Mesothelial cell of epicardium (in vitro differentiated cells): ENCODE measurements at regions not wholly inside any gene's neighbourhood (a gene's known extent, or its start where the extent isn't known, plus 50 kb on each side); places are given as distances from the start of the nearest gene placed in this dataset.

Experiments
- DNase-seq, 2 experiments: peaks; one replicate each; pipeline ENCODE4 v3.0.0; 2021; ENCODE audit warnings: low spot score in 2 of 2; ENCODE audit not compliant: unreplicated experiment in 2 of 2
- H3K27ac Mint-ChIP-seq: 2 replicates; pipeline ENCODE4 v1.8.0; 2021; ENCODE audit warnings: mixed read lengths
- H3K27me3 Mint-ChIP-seq: 2 replicates; pipeline ENCODE4 v1.8.0; 2021; ENCODE audit warnings: low read depth, mixed read lengths
- H3K36me3 Mint-ChIP-seq: 2 replicates; pipeline ENCODE4 v1.8.0; 2021; ENCODE audit warnings: mixed read lengths
- H3K4me1 Mint-ChIP-seq: 2 replicates; pipeline ENCODE4 v1.8.0; 2021; ENCODE audit warnings: mixed read lengths
- H3K4me3 Mint-ChIP-seq: 2 replicates; pipeline ENCODE4 v1.8.0; 2021; ENCODE audit warnings: mild to moderate bottlenecking, moderate library complexity, mixed read lengths
- H3K9me3 Mint-ChIP-seq: 2 replicates; pipeline ENCODE4 v1.8.0; 2021; ENCODE audit warnings: mixed read lengths
- CTCF ChIP-seq: fragments of 200-600 bp; sonication (generic); IDR thresholded peaks from one replicate; pipeline ENCODE4 v1.5.0; 2021; ENCODE audit warnings: antibody characterized with exemption; ENCODE audit not compliant: unreplicated experiment

GRCh38 chr6:146965110-146965689, 239.0 kb upstream of the STXBP5 start:
- Mint-ChIP-seq H3K9me3 (peaks cover 29% of the 10 kb centered on the region), H3K27ac (no peak overlapping the region), H3K27me3 (no peaks in the 10 kb centered on the region), H3K36me3 (peaks cover 15% of the 10 kb centered on the region), H3K4me3 (no peak overlapping the region), H3K4me1 (peaks cover 23% of the 10 kb centered on the region)
- DNase-seq, result no peak
- TF ChIP-seq CTCF, result no peak

- Mint-ChIP-seq H3K27me3 (no peaks in the 10 kb centered on the region), H3K4me3 (no peak overlapping the region), H3K9me3 (peaks cover 29% of the 10 kb centered on the region), H3K36me3 (peaks cover 15% of the 10 kb centered on the region), H3K4me1 (peaks cover 6% of the 10 kb centered on the region), H3K27ac (no peak overlapping the region)
- no peak for TF ChIP-seq CTCF
- DNase-seq, result no peak
Observed at GRCh38 chr6:146968041-146968760, 236.0 kb upstream of the STXBP5 start.

GRCh38 chr6:146972546-146972945, 231.7 kb upstream of the STXBP5 start:
- H3K9me3 Mint-ChIP-seq, result no peaks in the 10 kb centered on the region
- DNase-seq, result no peak
- H3K4me1 Mint-ChIP-seq, result peaks cover 9% of the 10 kb centered on the region
- no peak overlapping the region for H3K27ac Mint-ChIP-seq
- TF ChIP-seq CTCF, result no peak
- no peaks in the 10 kb centered on the region for H3K36me3 Mint-ChIP-seq
- no peaks in the 10 kb centered on the region for H3K27me3 Mint-ChIP-seq
- no peak overlapping the region for H3K4me3 Mint-ChIP-seq

GRCh38 chr6:146974351-146974750, 229.9 kb upstream of the STXBP5 start:
- Mint-ChIP-seq H3K9me3 (no peaks in the 10 kb centered on the region), H3K4me1 (peaks cover 3% of the 10 kb centered on the region), H3K36me3 (no peaks in the 10 kb centered on the region), H3K27ac (no peak overlapping the region), H3K4me3 (no peak overlapping the region), H3K27me3 (no peaks in the 10 kb centered on the region)
- TF ChIP-seq CTCF, result no peak
- no peak for DNase-seq

GRCh38 chr6:146975093-146975492, 229.1 kb upstream of the STXBP5 start:
- no peak overlapping the region for H3K27ac Mint-ChIP-seq
- peaks cover 3% of the 10 kb centered on the region for H3K4me1 Mint-ChIP-seq
- no peak for DNase-seq
- TF ChIP-seq CTCF, result no peak
- H3K27me3 Mint-ChIP-seq, result no peaks in the 10 kb centered on the region
- H3K9me3 Mint-ChIP-seq, result no peaks in the 10 kb centered on the region
- H3K4me3 Mint-ChIP-seq, result no peak overlapping the region
- H3K36me3 Mint-ChIP-seq, result no peaks in the 10 kb centered on the region
